ENCODE measurements at regions not wholly inside any gene's neighbourhood (a gene's known extent, or its start where the extent isn't known, plus 50 kb on each side); places are given as distances from the start of the nearest gene placed in this dataset.

DNA sequence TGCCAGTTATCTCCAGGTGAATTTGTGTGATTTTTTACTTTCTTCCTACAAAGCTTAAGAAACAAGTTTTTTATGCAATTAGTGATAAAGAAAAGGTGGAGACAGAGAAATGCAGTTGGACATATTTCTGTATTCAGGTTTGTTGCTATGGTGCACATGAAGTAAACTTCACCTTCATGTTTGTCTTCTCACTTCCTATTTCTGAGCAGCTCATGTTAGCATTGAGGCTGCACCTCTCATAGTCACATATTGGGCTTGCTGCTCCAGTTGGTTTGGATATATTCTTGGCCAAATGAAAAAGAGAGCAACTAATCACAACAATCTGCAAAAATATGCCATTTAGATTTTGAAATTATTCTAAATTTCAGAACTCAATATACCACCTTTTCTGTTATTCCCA, 475.6 kb upstream of the ZWINT start:
- Histone ChIP-seq H3K4me3 (no peak overlapping the region), H3K9me3 (no peaks in the 10 kb centered on the region), H3K36me3 (no peaks in the 10 kb centered on the region), H3K27me3 (no peaks in the 10 kb centered on the region), H3K27ac (no peak overlapping the region), H3K4me1 (no peaks in the 10 kb centered on the region)
- no peak for DNase-seq (ENCODE audit: low spot score in 2 of 2)
- TF ChIP-seq, protein P1, sequence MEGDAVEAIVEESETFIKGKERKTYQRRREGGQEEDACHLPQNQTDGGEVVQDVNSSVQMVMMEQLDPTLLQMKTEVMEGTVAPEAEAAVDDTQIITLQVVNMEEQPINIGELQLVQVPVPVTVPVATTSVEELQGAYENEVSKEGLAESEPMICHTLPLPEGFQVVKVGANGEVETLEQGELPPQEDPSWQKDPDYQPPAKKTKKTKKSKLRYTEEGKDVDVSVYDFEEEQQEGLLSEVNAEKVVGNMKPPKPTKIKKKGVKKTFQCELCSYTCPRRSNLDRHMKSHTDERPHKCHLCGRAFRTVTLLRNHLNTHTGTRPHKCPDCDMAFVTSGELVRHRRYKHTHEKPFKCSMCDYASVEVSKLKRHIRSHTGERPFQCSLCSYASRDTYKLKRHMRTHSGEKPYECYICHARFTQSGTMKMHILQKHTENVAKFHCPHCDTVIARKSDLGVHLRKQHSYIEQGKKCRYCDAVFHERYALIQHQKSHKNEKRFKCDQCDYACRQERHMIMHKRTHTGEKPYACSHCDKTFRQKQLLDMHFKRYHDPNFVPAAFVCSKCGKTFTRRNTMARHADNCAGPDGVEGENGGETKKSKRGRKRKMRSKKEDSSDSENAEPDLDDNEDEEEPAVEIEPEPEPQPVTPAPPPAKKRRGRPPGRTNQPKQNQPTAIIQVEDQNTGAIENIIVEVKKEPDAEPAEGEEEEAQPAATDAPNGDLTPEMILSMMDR (IDR thresholded peaks at IDR 0.05) = no peak
- TF ChIP-seq EP300 (IDR thresholded peaks at IDR 0.05) (no peak), POLR2A (IDR thresholded peaks at IDR 0.05) (no peak)

DNA sequence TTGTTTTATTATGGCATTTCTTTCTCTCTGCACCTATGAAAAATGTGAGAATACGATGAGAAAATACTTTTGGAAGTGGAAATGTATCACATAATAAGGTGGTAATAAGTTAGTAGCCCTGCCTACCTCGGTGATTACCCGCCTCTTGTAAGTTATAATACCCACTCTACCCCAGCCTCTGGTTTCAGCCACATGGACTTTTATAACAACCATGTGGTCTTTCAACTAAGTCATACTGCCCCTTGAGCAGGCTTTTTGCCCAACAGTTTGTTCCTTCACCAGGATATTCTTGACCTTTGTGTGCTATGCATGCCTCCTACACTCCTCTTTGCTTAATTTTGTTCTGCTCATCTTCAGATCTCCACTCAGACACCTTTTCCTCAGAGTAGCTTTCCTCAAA, 470.6 kb upstream of the ZWINT start:
- no peaks in the 10 kb centered on the region for H3K27me3 ChIP-seq
- no peaks in the 10 kb centered on the region for H3K9me3 ChIP-seq
- H3K4me1 ChIP-seq = no peaks in the 10 kb centered on the region
- no peaks in the 10 kb centered on the region for H3K36me3 ChIP-seq
- no peak for TF ChIP-seq EP300 (IDR thresholded peaks at IDR 0.05)
- no peak for TF ChIP-seq POLR2A (IDR thresholded peaks at IDR 0.05)
- TF ChIP-seq, protein P1 (IDR thresholded peaks at IDR 0.05) = no peak
- 83 to 89% methylated on average over 3 of the region's 3 CpGs for WGBS, 2 donors
- no peak overlapping the region for H3K4me3 ChIP-seq
- H3K27ac ChIP-seq = no peak overlapping the region
- DNase-seq (ENCODE audit: low spot score in 2 of 2) = no peak

DNA sequence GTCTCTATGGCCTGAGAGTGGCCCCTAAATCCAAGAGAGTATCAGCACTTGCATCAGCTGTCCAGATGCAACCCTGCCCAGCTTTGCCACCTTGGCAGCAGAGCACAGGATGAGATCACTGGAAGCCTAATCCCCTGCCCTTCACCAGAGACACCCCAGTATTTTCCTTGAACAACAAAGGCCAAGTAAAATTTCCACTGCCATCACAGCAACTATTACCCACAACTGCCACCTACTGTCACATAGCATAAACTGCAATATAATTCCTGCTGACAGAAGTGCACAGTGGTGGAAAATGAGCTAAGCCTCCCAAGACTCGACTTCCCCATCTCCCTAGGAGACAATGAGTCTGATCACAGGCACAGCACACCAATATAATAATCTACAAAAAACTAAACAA, 462.8 kb upstream of the ZWINT start:
- Histone ChIP-seq H3K9me3 (peaks cover 0 to 27% (median 0%) of the 10 kb centered on the region in 4 donors), H3K36me3 (no peaks in the 10 kb centered on the region), H3K4me3 (no peak overlapping the region), H3K27me3 (no peaks in the 10 kb centered on the region), H3K27ac (no peak overlapping the region), H3K4me1 (no peaks in the 10 kb centered on the region)
- DNase-seq (ENCODE audit: low spot score in 2 of 2) = no peak
- WGBS, 2 donors = 62 to 70% methylated on average over 1 of the region's 1 CpG
- TF ChIP-seq POLR2A (IDR thresholded peaks at IDR 0.05) (no peak), EP300 (IDR thresholded peaks at IDR 0.05) (no peak)
- TF ChIP-seq, protein P1 (IDR thresholded peaks at IDR 0.05) = no peak

DNA sequence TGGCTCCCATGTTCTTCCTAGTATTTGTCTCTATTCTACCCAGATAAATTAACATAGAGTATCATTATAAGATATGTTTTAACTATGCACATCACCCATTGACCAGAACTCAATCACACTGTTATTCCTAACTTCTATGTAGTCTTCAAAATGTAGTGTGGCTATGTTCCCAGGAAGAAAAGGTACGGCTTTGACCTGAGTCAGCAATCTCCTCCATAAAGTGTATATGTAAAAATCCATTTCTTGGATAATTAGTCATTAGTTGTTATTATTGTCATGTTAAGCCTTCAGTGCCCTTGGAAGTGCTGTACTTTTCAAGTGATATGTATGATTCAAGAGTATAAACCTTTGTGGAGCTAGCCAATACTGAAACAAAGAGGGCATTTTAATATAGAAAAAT, 444.0 kb upstream of the ZWINT start:
- H3K27ac ChIP-seq = no peak overlapping the region
- no peaks in the 10 kb centered on the region for H3K9me3 ChIP-seq
- TF ChIP-seq, protein P1 (IDR thresholded peaks at IDR 0.05) = no peak
- TF ChIP-seq POLR2A (IDR thresholded peaks at IDR 0.05) = no peak
- no peak for TF ChIP-seq EP300 (IDR thresholded peaks at IDR 0.05)
- no peaks in the 10 kb centered on the region for H3K4me1 ChIP-seq
- no peak for DNase-seq (ENCODE audit: low spot score in 2 of 2)
- H3K36me3 ChIP-seq = no peaks in the 10 kb centered on the region
- no peaks in the 10 kb centered on the region for H3K27me3 ChIP-seq
- H3K4me3 ChIP-seq = no peak overlapping the region
- WGBS, 2 donors = 31 to 56% methylated on average over 1 of the region's 1 CpG

DNA sequence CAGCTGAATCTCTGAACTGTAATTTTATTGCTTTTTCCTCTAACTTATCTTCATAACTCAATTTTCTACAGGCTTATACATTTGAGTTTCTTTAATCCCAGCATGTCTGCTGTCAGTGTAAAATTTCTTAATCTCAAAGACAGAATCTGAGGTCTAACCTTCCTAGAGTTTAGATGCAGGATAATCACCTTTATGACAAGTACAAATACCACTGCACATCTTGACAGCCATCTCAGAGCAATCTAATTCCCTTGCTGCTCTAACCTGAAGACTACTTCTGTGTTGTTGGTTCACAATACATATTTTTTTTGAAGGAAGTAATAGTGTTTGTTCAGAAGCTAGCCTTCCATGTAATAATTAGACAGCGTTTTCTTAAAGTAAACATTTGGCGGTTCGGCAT, 424.2 kb upstream of the ZWINT start:
- WGBS, 2 donors = 79 to 91% methylated on average over 3 of the region's 3 CpGs
- H3K4me1 ChIP-seq = no peaks in the 10 kb centered on the region
- no peaks in the 10 kb centered on the region for H3K27me3 ChIP-seq
- H3K9me3 ChIP-seq = no peaks in the 10 kb centered on the region
- no peaks in the 10 kb centered on the region for H3K36me3 ChIP-seq
- no peak overlapping the region for H3K27ac ChIP-seq
- TF ChIP-seq POLR2A (IDR thresholded peaks at IDR 0.05) (no peak), EP300 (IDR thresholded peaks at IDR 0.05) (no peak)
- no peak overlapping the region for H3K4me3 ChIP-seq
- DNase-seq (ENCODE audit: low spot score in 2 of 2) = no peak

DNA sequence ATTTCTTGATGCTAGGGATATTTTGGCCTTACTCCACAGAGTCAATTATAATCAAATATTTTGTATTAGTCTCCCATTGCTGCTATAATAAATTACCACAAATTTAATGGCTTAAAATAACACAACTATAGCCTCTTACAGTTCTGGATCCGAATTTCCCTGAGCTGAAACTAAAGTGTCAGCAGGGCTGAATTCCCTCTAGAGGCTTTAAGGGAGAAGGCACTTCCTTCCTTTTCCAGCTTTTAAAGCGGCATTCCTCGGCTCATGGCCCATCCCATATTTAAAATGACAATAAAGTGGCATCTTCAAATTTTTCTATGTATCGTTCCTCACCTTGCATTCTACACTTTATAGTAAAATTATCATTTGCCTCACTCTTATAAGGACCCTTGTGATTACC, 421.4 kb upstream of the ZWINT start:
- WGBS, 2 donors = 47 to 54% methylated on average over 4 of the region's 4 CpGs
- no peaks in the 10 kb centered on the region for H3K27me3 ChIP-seq
- no peak overlapping the region for H3K4me3 ChIP-seq
- no peak overlapping the region for H3K27ac ChIP-seq
- H3K36me3 ChIP-seq = no peaks in the 10 kb centered on the region
- H3K4me1 ChIP-seq = no peaks in the 10 kb centered on the region
- TF ChIP-seq POLR2A (IDR thresholded peaks at IDR 0.05) (no peak), EP300 (IDR thresholded peaks at IDR 0.05) (no peak)
- TF ChIP-seq, protein P1 (IDR thresholded peaks at IDR 0.05) = no peak
- no peak for DNase-seq (ENCODE audit: low spot score in 2 of 2)
- no peaks in the 10 kb centered on the region for H3K9me3 ChIP-seq

Data from tibial nerve (tissue), 4 donors.